GM23248 (cell line): ENCODE measurements at regions not wholly inside any gene's neighbourhood (a gene's known extent, or its start where the extent isn't known, plus 50 kb on each side); places are given as distances from the start of the nearest gene placed in this dataset.

Source experiments
- EZH2 ChIP-seq: fragments of 200-600 bp; sonication (generic); IDR thresholded peaks from 2 replicates; pipeline ENCODE4 v1.6.1; 2018; ENCODE audit warnings: antibody characterized with exemption, mild to moderate bottlenecking; ENCODE audit not compliant: insufficient read depth, poor library complexity, severe bottlenecking
- EZH2phosphoT487 ChIP-seq: fragments of 200-600 bp; sonication (generic); IDR thresholded peaks from 2 replicates; pipeline ENCODE4 v1.6.1; 2018; ENCODE audit warnings: antibody characterized with exemption, moderate library complexity, mild to moderate bottlenecking, low read depth; ENCODE audit not compliant: insufficient read depth

DNA sequence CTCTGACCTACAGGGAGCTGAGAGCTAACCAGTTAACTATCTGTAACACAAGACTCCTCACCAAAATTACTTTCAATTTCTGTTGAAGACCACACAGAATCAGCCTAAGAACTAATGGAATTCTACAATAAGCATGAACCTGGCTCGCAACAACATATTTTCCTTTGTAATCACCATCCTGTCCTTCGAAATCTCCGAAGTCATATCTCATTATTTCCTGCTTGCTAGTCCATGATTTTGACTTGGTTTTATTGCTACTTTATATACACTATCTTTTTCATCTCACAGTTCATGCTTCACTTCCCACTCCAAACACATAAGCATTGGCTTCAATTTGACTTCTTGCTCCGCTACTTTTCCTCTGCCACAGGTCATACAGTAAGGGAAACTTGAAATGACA is 405.8 kb upstream of the FKBP1C start:
- no peak for TF ChIP-seq EZH2
- TF ChIP-seq EZH2phosphoT487, result no peak
